IMR-90 (cell line): ENCODE measurements at regions not wholly inside any gene's neighbourhood (a gene's known extent, or its start where the extent isn't known, plus 50 kb on each side); places are given as distances from the start of the nearest gene placed in this dataset.

Source experiments
- ATAC-seq: fragments of 200-7000 bp; cut with Tn5 transposase; 2 replicates; pipeline ENCODE4 v1.9.1; 2020; ENCODE audit warnings: low read depth, mild to moderate bottlenecking, moderate library complexity
- BruUV-seq: library from RNA; stranded (reverse); fragments of 400-500 nt; replicated peaks from 2 replicates; lab custom pipeline; 2021; lab: Mats Ljungman, UMichigan
- CTCF ChIA-PET: fragments of 300-600 bp; formaldehyde crosslinking; extraction: SDS; loops from one replicate; lab custom pipeline; 2021; ENCODE audit warnings: antibody characterized with exemption; lab: Yijun Ruan, JAX
- POLR2A ChIA-PET: fragments of 300-600 bp; sonication (Branson Sonifier 250); formaldehyde crosslinking; loops from one replicate; lab custom pipeline; 2022; ENCODE audit warnings: antibody characterized with exemption; ENCODE audit not compliant: unreplicated experiment; lab: Charles Lee
- DNase-seq: peaks from one replicate; pipeline ENCODE4 v3.0.0; 2013
- H2AFZ ChIP-seq: replicated peaks from 2 replicates; pipeline ENCODE3; 2013; ENCODE audit warnings: low read length, mild to moderate bottlenecking; ENCODE audit not compliant: poor library complexity
- H2AK5ac ChIP-seq: 2 replicates; pipeline ENCODE4 v1.6.1; 2013; ENCODE audit warnings: low read depth, low read length, inconsistent platforms
- H2AK9ac ChIP-seq: replicated peaks from 2 replicates; pipeline ENCODE3; 2013; ENCODE audit warnings: mild to moderate bottlenecking, low read depth, low read length, moderate library complexity; ENCODE audit not compliant: poor library complexity
- H2BK120ac ChIP-seq: 2 replicates; pipeline ENCODE4 v1.6.1; 2013; ENCODE audit warnings: low read depth, low read length, inconsistent platforms
- H2BK15ac ChIP-seq: 3 replicates; pipeline ENCODE4 v1.6.1; 2013; ENCODE audit warnings: low read depth, low read length, inconsistent platforms
- H2BK20ac ChIP-seq: 2 replicates; pipeline ENCODE4 v1.6.1; 2013; ENCODE audit warnings: low read depth, mild to moderate bottlenecking, inconsistent platforms, low read length, moderate library complexity
- H2BK5ac ChIP-seq: 2 replicates; pipeline ENCODE4 v1.6.1; 2013; ENCODE audit warnings: mild to moderate bottlenecking, low read depth, low read length, inconsistent platforms; ENCODE audit not compliant: poor library complexity, severe bottlenecking
- H3K14ac ChIP-seq: replicated peaks from 2 replicates; pipeline ENCODE4 v1.6.1; 2013; ENCODE audit warnings: low read depth, low read length, inconsistent platforms
- H3K18ac ChIP-seq: 2 replicates; pipeline ENCODE4 v1.6.1; 2013; ENCODE audit warnings: low read depth, low read length, control low read depth
- H3K23ac ChIP-seq: 2 replicates; pipeline ENCODE4 v1.6.1; 2013; ENCODE audit warnings: low read depth, low read length, inconsistent platforms
- H3K27ac ChIP-seq: 2 replicates; pipeline ENCODE4 v1.5.1; 2013; ENCODE audit warnings: mild to moderate bottlenecking, control low read depth, low read length; ENCODE audit not compliant: insufficient read depth
- H3K27me3 ChIP-seq: 2 replicates; pipeline ENCODE4 v1.6.1; 2013; ENCODE audit warnings: low read length; ENCODE audit not compliant: control insufficient read depth, insufficient read depth
- H3K36me3 ChIP-seq: 2 replicates; pipeline ENCODE4 v1.6.1; 2013; ENCODE audit warnings: low read length, mixed read lengths; ENCODE audit not compliant: control insufficient read depth, insufficient read depth
- H3K4ac ChIP-seq: 2 replicates; pipeline ENCODE4 v1.6.1; 2013; ENCODE audit warnings: low read depth, low read length, inconsistent platforms
- H3K4me1 ChIP-seq: 2 replicates; pipeline ENCODE4 v1.6.1; 2013; ENCODE audit warnings: low read length, mixed read lengths; ENCODE audit not compliant: control insufficient read depth, insufficient read depth
- H3K4me2 ChIP-seq: 2 replicates; pipeline ENCODE4 v1.6.1; 2013; ENCODE audit warnings: low read depth, mild to moderate bottlenecking, control low read depth, low read length, moderate library complexity
- H3K4me3 ChIP-seq: 2 replicates; pipeline ENCODE4 v1.5.1; 2013; ENCODE audit warnings: low read depth, mild to moderate bottlenecking, control low read depth, low read length, moderate library complexity; ENCODE audit not compliant: insufficient read depth
- H3K56ac ChIP-seq: 2 replicates; pipeline ENCODE4 v1.6.1; 2013; ENCODE audit warnings: low read length, inconsistent platforms; ENCODE audit not compliant: insufficient read depth; ENCODE audit errors: extremely low read depth
- H3K79me1 ChIP-seq, 2 experiments: 2 replicates each; pipeline ENCODE4 v1.6.1; 2013; ENCODE audit warnings: low read length in 2 of 2, inconsistent platforms in 1 of 2, low read depth in 1 of 2
- H3K9ac ChIP-seq: 2 replicates; pipeline ENCODE4 v1.6.1; 2013; ENCODE audit warnings: low read depth, low read length, control low read depth
- H3K9me1 ChIP-seq: 2 replicates; pipeline ENCODE4 v1.6.1; 2013; ENCODE audit warnings: low read length, inconsistent platforms; ENCODE audit not compliant: insufficient read depth
- H3K9me3 ChIP-seq: 2 replicates; pipeline ENCODE4 v1.6.1; 2013; ENCODE audit warnings: low read length; ENCODE audit not compliant: control insufficient read depth, insufficient read depth
- H4K20me1 ChIP-seq: 2 replicates; pipeline ENCODE4 v1.6.1; 2013; ENCODE audit warnings: low read length, inconsistent platforms; ENCODE audit not compliant: insufficient read depth
- H4K5ac ChIP-seq: 2 replicates; pipeline ENCODE4 v1.6.1; 2013; ENCODE audit warnings: mild to moderate bottlenecking, low read depth, low read length, control low read depth
- H4K8ac ChIP-seq, 2 experiments: 2 replicates each; pipeline ENCODE4 v1.6.1; 2013; ENCODE audit warnings: low read depth in 2 of 2, low read length in 2 of 2, control low read depth in 1 of 2, inconsistent platforms in 1 of 2
- H4K91ac ChIP-seq: 2 replicates; pipeline ENCODE4 v1.6.1; 2013; ENCODE audit warnings: low read depth, low read length, inconsistent platforms; ENCODE audit not compliant: insufficient read depth
- MAFK ChIP-seq: IDR thresholded peaks from 2 replicates; pipeline ENCODE4 v1.6.1; 2012; ENCODE audit warnings: low read depth, low read length, improper control_type of control experiment
- MAZ ChIP-seq: IDR thresholded peaks from 2 replicates; pipeline ENCODE4 v1.6.1; 2012; ENCODE audit warnings: low read depth, mild to moderate bottlenecking, low read length, improper control_type of control experiment, moderate library complexity, borderline replicate concordance
- MXI1 ChIP-seq: IDR thresholded peaks from 2 replicates; pipeline ENCODE4 v1.6.1; 2012; ENCODE audit warnings: low read depth, mild to moderate bottlenecking, low read length, moderate library complexity, borderline replicate concordance
- RAD21 ChIP-seq: IDR thresholded peaks from 2 replicates; pipeline ENCODE4 v1.6.1; 2012; ENCODE audit warnings: low read length, improper control_type of control experiment
- RCOR1 ChIP-seq: IDR thresholded peaks from 2 replicates; pipeline ENCODE4 v1.6.1; 2012; ENCODE audit warnings: mild to moderate bottlenecking, low read length, improper control_type of control experiment; ENCODE audit not compliant: insufficient replicate concordance
- RFX5 ChIP-seq: IDR thresholded peaks from 2 replicates; pipeline ENCODE4 v1.8.0; 2012; ENCODE audit warnings: low read depth, mild to moderate bottlenecking, low read length, moderate library complexity
- WGBS, 2 experiments: methylation state at CpG; one replicate each; pipeline versions ENCODE4 v1.1.5 to v1.1.7; 2013; ENCODE audit warnings: missing lambda C conversion rate in 2 of 2; ENCODE audit not compliant: insufficient read length in 1 of 2; ENCODE audit errors: extremely low coverage in 2 of 2; 5-methylcytosine and 5-hydroxymethylcytosine counted together
- dilution Hi-C: fragments of 300-500 bp; cut with HindIII; formaldehyde crosslinking; loops from one replicate; pipeline ENCODE4 v1.14.3; 2018; ENCODE audit warnings: low sequenced_read_pairs; ENCODE audit not compliant: unreplicated experiment
- in situ Hi-C: fragments of 300-500 bp; cut with MboI; formaldehyde crosslinking; loops from 3 replicates; pipeline ENCODE4 v1.14.3; 2019; ENCODE audit warnings: low sequenced_read_pairs, inconsistent platforms, mixed read lengths
- intact Hi-C: fragments of 100-400 bp; cut with micrococcal nuclease; formaldehyde crosslinking; loops from 2 replicates; pipeline ENCODE4 v1.10.0; 2022
- TF ChIP-seq, protein P1 (sequence below): fragments of 150-350 bp; IDR thresholded peaks from 2 replicates; pipeline ENCODE4 v1.6.1; 2016; ENCODE audit warnings: low read depth, mild to moderate bottlenecking, low read length, moderate library complexity, borderline replicate concordance
- TF ChIP-seq, protein P2 (sequence below): fragments of 150-350 bp; IDR thresholded peaks from 2 replicates; pipeline ENCODE4 v1.6.1; 2017; ENCODE audit warnings: mild to moderate bottlenecking, antibody characterized with exemption, low read length, low read depth

DNA sequence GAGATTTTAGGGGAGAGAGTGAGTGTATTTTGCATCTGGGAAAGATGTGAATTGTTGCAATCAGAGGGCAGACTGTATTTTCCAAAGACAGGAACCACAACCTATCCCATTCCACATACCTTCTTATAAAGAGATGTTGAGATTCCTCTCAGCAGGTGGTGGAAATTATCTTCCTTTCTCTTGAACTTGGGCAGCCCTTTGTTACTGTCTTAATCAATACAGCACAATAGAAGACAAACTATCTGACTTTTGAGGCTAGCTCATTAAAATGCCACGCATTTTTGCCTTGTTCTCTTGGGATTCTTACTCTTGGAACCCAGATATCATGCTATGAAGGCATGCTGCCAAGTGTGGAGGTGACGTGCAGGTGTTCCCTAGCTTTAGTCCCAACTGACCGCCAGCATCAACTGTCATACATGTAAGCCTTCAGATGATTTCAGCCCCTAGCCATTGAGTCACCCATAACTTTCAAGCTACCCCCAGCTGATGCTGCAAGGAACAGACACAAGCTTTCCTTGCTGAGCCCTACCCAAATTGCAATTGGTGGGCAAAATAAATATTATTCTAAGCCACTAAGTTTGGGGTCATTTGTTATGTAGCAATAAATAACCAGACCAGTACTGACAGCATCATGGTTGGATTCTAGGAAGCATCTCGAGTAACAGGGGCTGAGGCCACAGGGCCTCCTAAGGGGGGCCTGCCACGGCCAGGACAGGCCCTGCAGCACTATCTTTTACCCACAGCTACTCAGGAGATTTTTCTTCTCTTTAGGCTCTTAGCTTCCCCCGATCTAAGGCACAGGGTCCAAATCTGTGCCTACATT lies 63.0 kb downstream of the RPL27A start:
- Histone ChIP-seq H3K4me1 (peaks cover 8% of the 10 kb centered on the region), H2BK5ac (no peak overlapping the region), H3K14ac (no peak overlapping the region), H3K18ac (no peak overlapping the region), H3K9ac (no peak overlapping the region), H4K5ac (no peak overlapping the region), H3K36me3 (peaks cover 24% of the 10 kb centered on the region), H3K4me3 (no peak overlapping the region), H2AK9ac (no peak overlapping the region), H3K9me1 (peaks cover 39% of the 10 kb centered on the region), H2AFZ (no peak overlapping the region), H2BK120ac (no peak overlapping the region), H2BK20ac (no peak overlapping the region; the same call in 1 of the 2 replicates), H4K20me1 (peaks cover 5% of the 10 kb centered on the region; the same call in 1 of the 2 replicates), H3K4me2 (no peak overlapping the region), H3K79me1 (peaks cover 28 to 80% of the 10 kb centered on the region in 2 experiments), H4K8ac (no peak overlapping the region), H3K27me3 (no peaks in the 10 kb centered on the region), H3K27ac (no peak overlapping the region), H2BK15ac (no peak overlapping the region), H3K56ac (no peak overlapping the region), H3K9me3 (no peaks in the 10 kb centered on the region), H2AK5ac (no peak overlapping the region), H4K91ac (no peak overlapping the region), H3K4ac (no peak overlapping the region), H3K23ac (no peak overlapping the region)
- CTCF ChIA-PET, result no interaction called here
- intact Hi-C loops (no loop called here), in situ Hi-C loops (no loop called here), dilution Hi-C loops (no loop called here)
- DNase-seq (no peak), ATAC-seq (peak; percentile 21; the same call in 1 of the 2 replicates)
- no TSS peak for BruUV-seq
- no peak for TF ChIP-seq MAZ
- TF ChIP-seq, protein P1, sequence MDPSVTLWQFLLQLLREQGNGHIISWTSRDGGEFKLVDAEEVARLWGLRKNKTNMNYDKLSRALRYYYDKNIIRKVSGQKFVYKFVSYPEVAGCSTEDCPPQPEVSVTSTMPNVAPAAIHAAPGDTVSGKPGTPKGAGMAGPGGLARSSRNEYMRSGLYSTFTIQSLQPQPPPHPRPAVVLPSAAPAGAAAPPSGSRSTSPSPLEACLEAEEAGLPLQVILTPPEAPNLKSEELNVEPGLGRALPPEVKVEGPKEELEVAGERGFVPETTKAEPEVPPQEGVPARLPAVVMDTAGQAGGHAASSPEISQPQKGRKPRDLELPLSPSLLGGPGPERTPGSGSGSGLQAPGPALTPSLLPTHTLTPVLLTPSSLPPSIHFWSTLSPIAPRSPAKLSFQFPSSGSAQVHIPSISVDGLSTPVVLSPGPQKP, result no peak
- TF ChIP-seq RCOR1, result no peak
- no peak for TF ChIP-seq MAFK
- no peak for TF ChIP-seq RAD21
- TF ChIP-seq RFX5, result no peak
- TF ChIP-seq, protein P2, sequence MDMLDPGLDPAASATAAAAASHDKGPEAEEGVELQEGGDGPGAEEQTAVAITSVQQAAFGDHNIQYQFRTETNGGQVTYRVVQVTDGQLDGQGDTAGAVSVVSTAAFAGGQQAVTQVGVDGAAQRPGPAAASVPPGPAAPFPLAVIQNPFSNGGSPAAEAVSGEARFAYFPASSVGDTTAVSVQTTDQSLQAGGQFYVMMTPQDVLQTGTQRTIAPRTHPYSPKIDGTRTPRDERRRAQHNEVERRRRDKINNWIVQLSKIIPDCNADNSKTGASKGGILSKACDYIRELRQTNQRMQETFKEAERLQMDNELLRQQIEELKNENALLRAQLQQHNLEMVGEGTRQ, result no peak
- no peak for TF ChIP-seq MXI1
- 81% methylated on average over 5 of the region's 6 CpGs; no CpG with 5 or more reads in 1 of the 2 experiments for WGBS, 2 experiments
- POLR2A ChIA-PET, result no interaction called here
